Skeletal muscle satellite cell (primary cell): ENCODE measurements at regions not wholly inside any gene's neighbourhood (a gene's known extent, or its start where the extent isn't known, plus 50 kb on each side); places are given as distances from the start of the nearest gene placed in this dataset.
"Not testable (repeated sequence)": the region's sequence is repeated elsewhere in the genome, so short reads cannot be mapped to it uniquely, and the experiment has no call there.

Experiments used
- H3K27me3 ChIP-seq: 2 replicates; pipeline ENCODE4 v1.7.0; 2013; ENCODE audit warnings: low read length; ENCODE audit not compliant: control insufficient read depth, insufficient read depth
- H3K36me3 ChIP-seq: 2 replicates; pipeline ENCODE4 v1.7.0; 2013; ENCODE audit warnings: mild to moderate bottlenecking, control low read depth, low read length; ENCODE audit not compliant: insufficient read depth
- H3K4me1 ChIP-seq: 2 replicates; pipeline ENCODE4 v1.7.0; 2013; ENCODE audit warnings: low read length; ENCODE audit not compliant: control insufficient read depth, insufficient read depth
- H3K4me2 ChIP-seq: 2 replicates; pipeline ENCODE4 v1.7.0; 2013; ENCODE audit warnings: mild to moderate bottlenecking, low read length
- H3K4me3 ChIP-seq: 2 replicates; pipeline ENCODE4 v1.7.0; 2013; ENCODE audit warnings: low read length
- H3K9ac ChIP-seq: 2 replicates; pipeline ENCODE4 v1.7.0; 2013; ENCODE audit warnings: mild to moderate bottlenecking, low read depth, low read length, moderate library complexity
- H3K9me3 ChIP-seq: replicated peaks from 2 replicates; pipeline ENCODE4 v1.7.0; 2013; ENCODE audit warnings: mild to moderate bottlenecking, control low read depth, low read length

DNA sequence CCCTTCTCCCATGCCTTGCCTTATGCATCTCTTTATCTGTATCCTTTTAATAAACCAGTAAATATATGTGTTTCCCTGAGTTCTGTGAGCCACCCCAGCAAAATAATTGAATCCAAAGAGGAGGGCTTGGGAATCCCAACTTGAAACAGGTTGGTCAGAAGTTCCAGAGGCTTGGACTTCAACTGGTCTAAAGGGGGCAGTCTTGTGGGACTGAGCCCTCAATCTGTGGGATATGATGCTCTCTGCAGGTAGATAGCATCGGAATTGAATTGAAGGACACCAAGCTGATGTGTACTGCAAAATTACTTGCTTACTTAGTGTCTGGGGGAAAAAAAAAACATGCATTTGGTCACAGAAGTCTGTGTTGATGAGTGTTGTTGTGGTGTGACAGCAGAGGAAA lies 1033.5 kb upstream of the TMEFF2 start:
- Histone ChIP-seq H3K4me3 (no peak overlapping the region), H3K9me3 (no peaks in the 10 kb centered on the region), H3K27me3 (no peaks in the 10 kb centered on the region), H3K9ac (no peak overlapping the region), H3K36me3 (no peaks in the 10 kb centered on the region), H3K4me2 (no peak overlapping the region), H3K4me1 (no peaks in the 10 kb centered on the region)

DNA sequence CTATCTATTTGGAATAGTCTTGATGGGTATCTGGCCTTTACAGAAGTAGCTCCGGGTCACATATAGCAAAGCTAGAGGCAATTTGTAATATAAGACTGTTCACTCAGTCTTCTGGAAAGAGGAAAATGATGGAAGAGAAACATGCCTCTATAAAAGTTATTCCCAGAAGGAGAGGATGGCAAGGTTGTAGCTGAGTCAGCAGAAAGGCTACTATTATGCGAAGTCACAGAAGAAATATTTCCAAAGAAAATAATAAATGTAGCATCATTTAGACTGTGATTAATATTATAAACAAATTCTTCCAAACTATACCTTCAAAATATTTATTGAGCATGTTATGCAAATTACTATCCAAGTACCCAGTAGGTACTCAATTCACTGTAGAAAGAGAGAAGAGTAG lies 1027.7 kb upstream of the TMEFF2 start:
- H3K36me3 ChIP-seq: no peaks in the 10 kb centered on the region
- no peaks in the 10 kb centered on the region for H3K27me3 ChIP-seq
- no peaks in the 10 kb centered on the region for H3K9me3 ChIP-seq
- H3K4me2 ChIP-seq: no peak overlapping the region
- H3K4me3 ChIP-seq: no peak overlapping the region
- no peaks in the 10 kb centered on the region for H3K4me1 ChIP-seq
- H3K9ac ChIP-seq: no peak overlapping the region

- H3K9me3 ChIP-seq: no peaks in the 10 kb centered on the region
- no peaks in the 10 kb centered on the region for H3K36me3 ChIP-seq
- no peaks in the 10 kb centered on the region for H3K27me3 ChIP-seq
- H3K4me1 ChIP-seq: no peaks in the 10 kb centered on the region
- H3K4me3 ChIP-seq: no peak overlapping the region
- no peak overlapping the region for H3K9ac ChIP-seq
- H3K4me2 ChIP-seq: no peak overlapping the region
Observed at GRCh38 chr2:193219413-193219812, 1024.7 kb upstream of the TMEFF2 start.

- Histone ChIP-seq H3K4me3 (no peak overlapping the region), H3K9me3 (no peaks in the 10 kb centered on the region), H3K27me3 (no peaks in the 10 kb centered on the region), H3K36me3 (no peaks in the 10 kb centered on the region), H3K9ac (no peak overlapping the region), H3K4me1 (no peaks in the 10 kb centered on the region), H3K4me2 (no peak overlapping the region)
Observed at GRCh38 chr2:193201583-193201982, 1006.9 kb upstream of the TMEFF2 start.

GRCh38 chr2:193199322-193199721 lies 1004.6 kb upstream of the TMEFF2 start:
- Histone ChIP-seq H3K27me3 (no peaks in the 10 kb centered on the region), H3K4me3 (no peak overlapping the region), H3K4me1 (no peaks in the 10 kb centered on the region), H3K4me2 (no peak overlapping the region), H3K36me3 (no peaks in the 10 kb centered on the region), H3K9me3 (no peaks in the 10 kb centered on the region), H3K9ac (no peak overlapping the region)

GRCh38 chr2:193187816-193188215 lies 993.1 kb upstream of the TMEFF2 start:
- H3K9ac ChIP-seq: peak overlapping the region; percentile 74
- H3K4me1 ChIP-seq: no peaks in the 10 kb centered on the region
- no peaks in the 10 kb centered on the region for H3K36me3 ChIP-seq
- peak overlapping the region; percentile 62 for H3K4me3 ChIP-seq
- peak overlapping the region; percentile 82 for H3K4me2 ChIP-seq
- no peaks in the 10 kb centered on the region for H3K9me3 ChIP-seq
- H3K27me3 ChIP-seq: no peaks in the 10 kb centered on the region

DNA sequence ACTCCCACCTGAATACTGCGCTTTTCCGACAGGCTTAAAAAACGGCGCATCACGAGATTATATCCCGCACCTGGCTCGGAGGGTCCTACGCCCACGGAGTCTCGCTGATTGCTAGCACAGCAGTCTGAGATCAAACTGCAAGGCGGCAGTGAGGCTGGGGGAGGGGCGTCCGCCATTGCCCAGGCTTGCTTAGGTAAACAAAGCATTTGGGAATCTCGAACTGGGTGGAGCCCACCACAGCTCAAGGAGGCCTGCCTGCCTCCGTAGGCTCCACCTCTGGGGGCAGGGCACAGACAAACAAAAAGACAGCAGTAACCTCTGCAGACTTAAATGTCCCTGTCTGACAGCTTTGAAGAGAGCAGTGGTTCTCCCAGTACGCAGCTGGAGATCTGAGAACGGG lies 976.2 kb upstream of the TMEFF2 start:
- not testable (repeated sequence) for H3K36me3 ChIP-seq, H3K4me2 ChIP-seq, H3K27me3 ChIP-seq, H3K4me1 ChIP-seq, H3K9me3 ChIP-seq, H3K9ac ChIP-seq, H3K4me3 ChIP-seq

DNA sequence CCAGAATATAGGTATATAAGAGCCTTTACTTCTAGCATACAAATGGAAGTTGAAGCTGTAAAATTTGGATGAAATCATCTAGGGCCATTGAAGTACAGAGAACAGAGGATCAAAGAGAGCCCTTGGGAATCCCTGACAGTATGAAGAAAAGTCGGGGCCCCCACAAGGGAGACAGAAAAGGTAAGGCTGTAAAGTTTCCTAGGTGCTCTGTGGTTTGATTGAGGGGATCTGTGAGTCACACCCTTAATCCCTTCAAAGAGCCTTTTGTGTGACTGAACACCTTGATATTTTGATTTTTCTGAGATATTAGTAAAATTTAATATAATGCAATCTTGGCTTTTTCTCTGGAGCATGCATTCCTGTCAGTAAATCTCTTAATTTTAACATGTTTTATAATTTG lies 961.7 kb upstream of the TMEFF2 start:
- H3K9me3 ChIP-seq: no peaks in the 10 kb centered on the region
- H3K9ac ChIP-seq: no peak overlapping the region
- H3K4me3 ChIP-seq: no peak overlapping the region
- no peaks in the 10 kb centered on the region for H3K27me3 ChIP-seq
- no peaks in the 10 kb centered on the region for H3K36me3 ChIP-seq
- H3K4me2 ChIP-seq: no peak overlapping the region
- H3K4me1 ChIP-seq: no peaks in the 10 kb centered on the region

DNA sequence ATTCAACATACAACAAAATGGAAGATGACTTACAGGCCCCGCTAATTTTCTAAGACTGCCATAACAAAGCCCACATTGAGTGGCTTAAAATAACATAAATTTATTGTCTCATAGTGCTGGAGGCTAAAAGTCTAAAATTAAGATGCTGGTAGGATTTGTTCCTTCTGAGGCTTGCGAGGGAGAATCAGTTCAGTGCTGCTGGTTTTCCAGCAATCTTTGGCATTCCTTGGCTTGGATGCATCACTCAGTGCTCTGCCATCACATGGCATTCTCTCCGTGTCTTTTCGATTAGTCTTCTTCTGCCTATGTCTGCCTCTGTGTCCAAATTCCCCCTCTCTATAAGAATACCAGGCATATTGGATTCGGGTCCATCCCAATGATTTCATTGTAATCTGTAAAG lies 959.3 kb upstream of the TMEFF2 start:
- no peaks in the 10 kb centered on the region for H3K36me3 ChIP-seq
- no peak overlapping the region for H3K4me2 ChIP-seq
- H3K27me3 ChIP-seq: no peaks in the 10 kb centered on the region
- no peak overlapping the region for H3K4me3 ChIP-seq
- H3K9me3 ChIP-seq: no peaks in the 10 kb centered on the region
- H3K9ac ChIP-seq: no peak overlapping the region
- no peaks in the 10 kb centered on the region for H3K4me1 ChIP-seq

DNA sequence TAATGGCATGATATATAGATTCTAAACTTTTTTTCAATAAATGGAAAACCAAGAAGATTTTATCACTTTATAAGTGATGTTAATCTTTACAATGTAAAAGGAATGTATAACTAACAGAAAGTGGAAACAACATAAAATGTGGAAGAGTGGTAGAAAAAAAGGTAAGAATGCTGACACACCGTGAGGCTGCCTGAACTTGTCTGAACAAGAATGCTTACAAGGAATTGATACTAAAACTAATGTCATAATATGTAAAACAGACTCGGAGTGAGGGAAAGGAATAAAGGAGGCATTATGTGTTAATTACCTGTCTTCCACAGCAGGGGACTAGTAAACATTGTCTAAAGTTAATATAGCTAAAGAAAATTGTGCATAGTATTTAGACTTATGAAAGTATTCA lies 958.8 kb upstream of the TMEFF2 start:
- no peaks in the 10 kb centered on the region for H3K36me3 ChIP-seq
- H3K27me3 ChIP-seq: no peaks in the 10 kb centered on the region
- no peak overlapping the region for H3K4me2 ChIP-seq
- H3K9me3 ChIP-seq: no peaks in the 10 kb centered on the region
- H3K4me3 ChIP-seq: no peak overlapping the region
- no peak overlapping the region for H3K9ac ChIP-seq
- H3K4me1 ChIP-seq: no peaks in the 10 kb centered on the region

GRCh38 chr2:193142467-193142866 lies 947.7 kb upstream of the TMEFF2 start:
- not testable (repeated sequence) for H3K4me3 ChIP-seq, H3K9ac ChIP-seq, H3K4me1 ChIP-seq, H3K4me2 ChIP-seq, H3K36me3 ChIP-seq, H3K9me3 ChIP-seq, H3K27me3 ChIP-seq

DNA sequence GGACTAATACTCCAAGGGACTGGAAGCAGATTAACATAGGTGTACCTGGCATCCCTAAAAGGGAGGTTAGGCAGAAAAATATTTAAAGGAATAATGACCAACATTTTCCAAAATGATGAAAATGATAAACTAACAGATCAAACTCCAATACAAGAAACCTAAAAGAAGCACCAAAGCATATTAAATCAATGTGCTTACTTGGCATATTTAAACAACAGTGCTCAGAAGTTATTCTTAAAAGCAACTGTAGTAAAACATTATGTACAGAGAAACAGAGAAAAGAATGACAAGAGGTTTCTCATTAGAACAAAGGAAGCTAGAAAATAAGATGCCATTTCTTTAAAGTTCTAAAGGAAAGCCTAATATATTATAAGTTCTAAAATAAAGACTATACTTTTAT lies 947.3 kb upstream of the TMEFF2 start:
- no peak overlapping the region for H3K4me3 ChIP-seq
- no peaks in the 10 kb centered on the region for H3K4me1 ChIP-seq
- no peaks in the 10 kb centered on the region for H3K27me3 ChIP-seq
- H3K9me3 ChIP-seq: no peaks in the 10 kb centered on the region
- no peak overlapping the region for H3K9ac ChIP-seq
- no peak overlapping the region for H3K4me2 ChIP-seq
- H3K36me3 ChIP-seq: no peaks in the 10 kb centered on the region

GRCh38 chr2:193140895-193141294 lies 946.2 kb upstream of the TMEFF2 start:
- H3K4me3 ChIP-seq, H3K4me1 ChIP-seq, H3K36me3 ChIP-seq, H3K27me3 ChIP-seq, H3K9ac ChIP-seq, H3K4me2 ChIP-seq, H3K9me3 ChIP-seq: not testable (repeated sequence)
